ENCODE measurements at regions not wholly inside any gene's neighbourhood (a gene's known extent, or its start where the extent isn't known, plus 50 kb on each side); places are given as distances from the start of the nearest gene placed in this dataset.
"Not testable (repeated sequence)": the region's sequence is repeated elsewhere in the genome, so short reads cannot be mapped to it uniquely, and the experiment has no call there.

- not testable (repeated sequence) for FAIRE-seq; DNase-seq (ENCODE audit: insufficient read length, low spot score)
Measured at GRCh38 chr9:7484014-7484413, 315.6 kb downstream of the DMAC1 start.

- no peak for FAIRE-seq
- no peak for DNase-seq (ENCODE audit: insufficient read length, low spot score)
Measured at GRCh38 chr9:7481570-7481969, 318.0 kb downstream of the DMAC1 start.

DNA sequence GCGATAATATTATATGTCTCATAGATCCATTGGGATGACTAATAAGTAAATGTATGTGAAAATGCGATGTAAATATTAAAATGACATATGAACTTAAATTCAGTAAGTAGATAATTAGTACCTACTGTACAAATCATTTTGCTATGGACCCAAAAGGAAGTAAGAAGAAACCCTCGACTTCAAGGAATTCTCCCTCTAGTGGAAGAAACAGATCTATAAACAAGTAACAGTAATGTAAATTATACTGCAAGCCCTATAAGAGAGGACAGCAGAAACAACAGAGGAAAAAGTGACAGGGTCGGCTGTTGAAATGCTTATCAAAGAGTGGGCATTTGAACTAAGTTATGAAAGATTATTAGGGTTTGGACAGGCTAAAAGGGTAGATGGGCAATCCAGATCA, 320.3 kb downstream of the DMAC1 start:
- DNase-seq (ENCODE audit: insufficient read length, low spot score) = no peak
- FAIRE-seq = no peak

DNA sequence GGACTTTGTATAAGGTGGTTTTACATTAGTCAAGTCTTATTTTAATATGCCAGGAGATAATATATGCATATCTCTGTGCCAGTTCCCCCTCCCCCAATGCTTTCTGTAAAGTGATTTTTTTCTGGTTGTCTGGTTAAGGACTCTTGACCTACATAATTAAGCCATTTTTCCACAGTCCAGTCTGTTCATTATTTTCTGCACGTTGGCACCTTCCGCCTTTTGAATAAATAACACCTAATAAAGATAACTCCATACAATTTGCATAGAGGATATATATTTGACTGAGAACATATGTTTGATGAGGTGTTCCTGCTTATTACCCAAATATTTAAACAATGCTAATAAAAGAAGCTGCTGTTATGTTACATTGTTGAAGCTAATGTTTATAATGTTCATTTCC, 320.9 kb downstream of the DMAC1 start:
- DNase-seq (ENCODE audit: insufficient read length, low spot score) (no peak), FAIRE-seq (no peak)

DNA sequence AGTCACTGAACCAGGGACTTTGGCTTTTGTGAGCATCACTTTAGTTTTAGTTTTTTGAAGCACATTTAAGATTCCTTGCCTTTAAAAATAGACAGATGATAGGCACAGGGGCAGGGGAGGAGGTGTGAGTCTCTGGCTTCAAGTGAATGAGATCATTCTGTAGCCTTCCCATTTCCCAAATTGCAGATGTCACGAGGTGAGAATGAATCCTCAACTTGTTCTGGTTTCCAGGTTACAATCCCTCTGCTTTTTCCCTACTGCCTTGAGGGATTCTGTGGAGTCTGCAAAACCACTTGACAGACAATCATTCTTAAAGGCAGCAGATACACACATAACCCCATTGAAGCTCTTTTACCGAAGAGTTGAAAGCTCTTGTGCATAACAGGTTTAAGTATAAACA, 332.4 kb downstream of the DMAC1 start:
- DNase-seq (ENCODE audit: insufficient read length, low spot score) = no peak
- no peak for FAIRE-seq

- no peak for DNase-seq (ENCODE audit: insufficient read length, low spot score)
- no peak for FAIRE-seq
Measured at GRCh38 chr9:7461791-7462190, 337.8 kb downstream of the DMAC1 start.

- FAIRE-seq (no peak), DNase-seq (ENCODE audit: insufficient read length, low spot score) (no peak)
Measured at GRCh38 chr9:7456793-7457530, 342.6 kb downstream of the DMAC1 start.

GRCh38 chr9:7456377-7456776, 343.2 kb downstream of the DMAC1 start:
- FAIRE-seq = no peak
- DNase-seq (ENCODE audit: insufficient read length, low spot score) = no peak

GRCh38 chr9:7454624-7455023, 345.0 kb downstream of the DMAC1 start:
- DNase-seq (ENCODE audit: insufficient read length, low spot score) = no peak
- no peak for FAIRE-seq

GRCh38 chr9:7452378-7452777, 347.2 kb downstream of the DMAC1 start:
- DNase-seq (ENCODE audit: insufficient read length, low spot score) = no peak
- no peak for FAIRE-seq

GRCh38 chr9:7451062-7451461, 348.5 kb downstream of the DMAC1 start:
- no peak for FAIRE-seq
- no peak for DNase-seq (ENCODE audit: insufficient read length, low spot score)

- no peak for DNase-seq (ENCODE audit: insufficient read length, low spot score)
- FAIRE-seq = no peak
Measured at GRCh38 chr9:7443541-7443940, 356.0 kb downstream of the DMAC1 start.

- FAIRE-seq (no peak), DNase-seq (ENCODE audit: insufficient read length, low spot score) (no peak)
Measured at GRCh38 chr9:7439355-7439995, 360.1 kb downstream of the DMAC1 start.

GRCh38 chr9:7436754-7437153, 362.8 kb downstream of the DMAC1 start:
- FAIRE-seq = no peak
- no peak for DNase-seq (ENCODE audit: insufficient read length, low spot score)

- no peak for DNase-seq (ENCODE audit: insufficient read length, low spot score)
- no peak for FAIRE-seq
Measured at GRCh38 chr9:7433508-7434292, 365.9 kb downstream of the DMAC1 start.

DNA sequence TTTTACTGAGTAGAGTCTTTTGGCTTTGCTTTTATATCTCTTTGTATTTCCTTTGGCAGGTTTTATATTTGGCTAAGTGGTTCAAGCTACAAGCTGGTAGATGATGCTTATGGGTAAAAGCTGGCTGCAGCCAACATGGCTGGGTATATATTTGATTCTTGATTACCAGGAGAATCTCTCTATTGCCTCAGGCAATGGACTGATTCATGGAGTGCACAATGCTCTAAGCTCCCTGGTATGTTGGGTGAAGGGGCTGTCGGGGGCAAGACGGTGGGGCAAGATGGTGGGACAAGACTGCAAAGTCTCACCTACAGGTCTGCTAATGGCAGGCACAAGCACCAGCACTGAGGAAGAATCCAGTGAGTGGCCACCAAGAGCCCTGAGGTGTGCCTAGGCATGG, 366.6 kb downstream of the DMAC1 start:
- FAIRE-seq = no peak
- DNase-seq (ENCODE audit: insufficient read length, low spot score) = no peak

DNA sequence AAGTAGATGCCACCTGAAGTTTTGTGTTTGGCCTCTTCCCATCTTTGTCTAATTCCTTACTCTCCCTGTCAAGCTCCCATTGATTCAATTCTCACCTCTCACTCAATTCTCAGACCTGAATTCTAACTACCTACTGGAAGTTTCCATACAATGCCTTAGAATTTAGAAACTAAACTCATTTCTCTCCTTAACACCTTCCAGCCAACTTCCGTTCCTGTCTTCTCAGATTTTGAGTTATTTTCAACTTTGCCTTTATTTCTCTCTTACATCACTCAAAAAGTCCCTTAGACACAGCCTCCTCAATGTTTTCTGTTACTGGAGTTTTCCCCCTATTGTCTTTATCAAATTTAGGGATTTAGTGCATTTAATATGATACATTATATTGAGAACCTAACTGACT, 382.2 kb downstream of the DMAC1 start:
- not testable (repeated sequence) for DNase-seq (ENCODE audit: insufficient read length, low spot score); FAIRE-seq

- FAIRE-seq = no peak
- DNase-seq (ENCODE audit: insufficient read length, low spot score) = no peak
Measured at GRCh38 chr9:7415836-7416235, 383.7 kb downstream of the DMAC1 start.

DNA sequence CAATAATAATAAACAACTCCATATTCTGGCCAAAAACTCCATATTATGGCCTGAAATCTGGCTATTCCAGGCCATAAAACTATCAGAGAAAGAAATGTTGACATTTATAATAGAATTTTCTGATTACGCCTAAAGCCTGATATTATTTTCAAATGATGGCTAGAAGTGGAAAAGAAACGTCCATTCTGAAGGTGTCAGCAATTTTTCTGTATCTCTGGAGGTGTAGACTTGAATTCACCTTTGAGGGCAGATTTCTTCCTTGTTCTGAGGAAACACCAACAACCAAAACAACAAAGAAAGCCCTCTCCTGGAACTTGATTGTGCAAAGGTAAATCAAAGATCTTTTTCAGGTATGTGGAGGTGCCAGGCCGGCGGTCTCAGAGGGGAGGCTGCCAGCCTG, 390.7 kb downstream of the DMAC1 start:
- no peak for FAIRE-seq

GRCh38 chr9:7407246-7407645, 392.3 kb downstream of the DMAC1 start:
- FAIRE-seq = no peak
- DNase-seq (ENCODE audit: insufficient read length, low spot score) = no peak

More for the DNA sequence above, 390.7 kb downstream of the DMAC1 start:
- DNase-seq (ENCODE audit: insufficient read length, low spot score) = no peak

DNA sequence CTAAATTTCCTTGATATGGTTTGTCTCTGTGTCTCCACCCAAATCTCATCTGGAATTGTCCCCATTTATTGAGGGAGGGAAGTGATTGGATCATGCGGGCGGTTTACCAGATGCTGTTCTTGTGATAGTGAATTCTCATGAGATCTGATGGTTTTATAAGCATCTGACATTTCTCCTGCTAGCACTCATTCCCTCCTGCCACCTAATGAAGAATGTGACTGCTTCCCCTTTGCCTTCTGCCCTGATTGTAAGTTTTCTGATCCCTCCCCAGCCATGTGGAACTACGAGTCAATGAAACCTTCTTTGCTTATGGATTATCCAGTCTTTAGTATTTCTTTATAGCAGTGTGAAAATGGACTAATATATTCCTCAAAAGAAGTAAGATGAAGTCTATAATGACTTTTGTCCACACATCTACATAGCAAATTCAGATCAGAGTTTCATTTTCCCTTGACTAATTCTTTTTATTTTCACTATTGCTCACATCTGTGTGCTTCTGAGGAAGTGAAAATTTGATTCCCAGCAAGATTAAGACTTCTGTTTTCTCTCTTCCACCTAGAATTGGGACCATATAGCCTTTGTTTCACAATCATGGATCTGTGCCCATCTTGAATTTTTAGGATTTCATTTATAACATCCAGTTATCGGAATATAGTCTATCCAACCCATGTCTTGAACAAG, 393.5 kb downstream of the DMAC1 start:
- DNase-seq (ENCODE audit: insufficient read length, low spot score) (no peak), FAIRE-seq (no peak)
